GM18867 (cell line): ENCODE measurements at regions not wholly inside any gene's neighbourhood (a gene's known extent, or its start where the extent isn't known, plus 50 kb on each side); places are given as distances from the start of the nearest gene placed in this dataset.

Source experiments
- ATAC-seq: cut with Tn5 transposase; IDR thresholded peaks from one replicate; pipeline ENCODE4 v1.9.1; 2021; ENCODE audit warnings: mild to moderate bottlenecking, moderate library complexity; ENCODE audit not compliant: unreplicated experiment

DNA sequence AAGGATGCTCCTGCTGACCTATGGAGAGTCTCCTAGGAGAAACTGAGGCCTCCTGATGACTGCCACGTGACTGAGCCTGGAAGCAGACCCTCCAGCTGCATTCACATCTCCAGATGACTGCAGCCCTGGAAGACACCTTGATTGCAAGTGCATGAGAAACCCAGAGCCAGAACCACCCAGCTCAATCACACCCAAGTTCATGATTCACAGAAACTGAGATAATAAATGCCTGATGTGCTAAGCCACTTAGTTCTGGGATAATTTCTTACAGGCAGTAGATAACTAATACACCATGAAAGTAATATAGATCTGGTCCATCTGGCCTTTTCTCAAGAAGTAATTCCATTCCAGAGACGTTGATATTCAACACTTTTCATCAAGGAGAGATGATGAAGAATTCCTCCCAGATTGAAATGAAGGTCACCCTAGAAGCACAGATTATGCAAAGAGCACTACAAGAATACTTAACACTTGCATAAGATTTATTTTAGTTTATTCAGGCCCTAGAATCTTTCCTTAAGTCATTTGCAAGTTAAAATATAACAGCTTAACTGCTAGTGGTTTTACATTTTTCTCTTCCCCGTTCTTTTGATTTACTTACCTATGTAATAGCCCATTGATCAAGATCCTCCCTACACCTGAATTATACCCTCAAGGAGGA is 208.2 kb upstream of the INHBA start:
- no peak for ATAC-seq

DNA sequence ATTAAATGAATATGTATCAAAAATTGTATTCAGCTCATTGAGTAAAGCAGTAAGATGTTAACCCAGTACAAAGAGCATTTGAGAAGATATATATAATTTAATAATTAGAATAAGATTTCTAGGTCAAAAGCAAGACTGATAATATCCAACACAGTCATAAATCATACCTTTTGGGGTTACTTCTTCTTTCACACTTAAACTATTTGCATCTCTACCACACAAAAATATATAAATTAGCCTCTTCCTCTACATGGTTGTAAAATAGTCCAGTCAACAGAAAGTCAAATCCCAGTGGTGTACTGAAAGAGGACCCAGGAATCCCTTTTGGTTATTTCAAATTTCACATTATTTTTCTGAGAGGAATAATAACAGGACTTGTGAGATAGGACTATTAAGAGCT is 204.6 kb upstream of the INHBA start:
- ATAC-seq = peak; percentile 75

DNA sequence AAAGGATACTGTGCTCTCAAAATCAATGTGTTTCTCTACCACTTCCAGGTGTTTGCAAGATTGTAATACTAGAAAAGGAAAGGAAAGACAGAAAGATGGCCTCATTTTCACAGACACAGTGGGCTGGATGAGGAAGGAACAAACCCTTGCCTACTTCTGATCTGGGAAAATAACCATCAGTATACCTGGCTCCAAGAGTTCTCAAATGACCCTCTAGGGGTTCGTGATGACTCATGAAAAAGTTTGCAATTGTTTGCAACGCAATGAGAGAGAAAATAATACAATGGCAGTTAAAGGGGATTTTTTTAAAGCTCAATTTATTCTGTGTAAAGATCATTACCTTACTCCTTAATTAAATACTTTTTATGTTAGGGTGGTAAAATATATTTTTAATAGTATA is 197.6 kb upstream of the INHBA start:
- ATAC-seq = no peak

DNA sequence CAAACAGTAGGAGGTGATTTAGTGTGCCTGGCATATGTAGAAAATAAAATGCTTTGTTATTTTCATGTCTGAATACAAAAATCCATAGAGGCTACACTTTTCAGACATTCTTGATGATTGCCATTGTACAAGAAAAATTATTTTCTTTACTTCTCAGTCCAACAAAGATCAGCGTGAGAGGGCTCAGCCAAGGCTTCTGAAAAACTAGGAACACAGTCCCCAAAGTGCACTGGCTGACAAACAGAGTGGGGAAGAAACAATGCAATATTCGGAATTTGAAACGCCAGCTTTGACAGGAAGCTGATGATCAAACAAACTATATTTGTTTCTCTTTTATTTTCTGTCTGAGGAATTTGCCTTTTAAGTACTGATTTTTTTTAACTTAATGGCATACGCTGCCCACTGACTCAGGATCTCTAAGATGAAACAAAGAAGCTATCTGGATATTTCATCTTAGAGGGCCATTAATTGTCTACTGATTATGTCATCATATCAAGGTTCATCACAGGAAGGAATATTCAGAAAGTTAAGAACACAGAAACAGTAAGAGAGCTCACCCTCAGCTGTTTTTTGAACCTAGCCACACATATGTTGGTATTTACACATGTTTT is 197.0 kb upstream of the INHBA start:
- no peak for ATAC-seq

DNA sequence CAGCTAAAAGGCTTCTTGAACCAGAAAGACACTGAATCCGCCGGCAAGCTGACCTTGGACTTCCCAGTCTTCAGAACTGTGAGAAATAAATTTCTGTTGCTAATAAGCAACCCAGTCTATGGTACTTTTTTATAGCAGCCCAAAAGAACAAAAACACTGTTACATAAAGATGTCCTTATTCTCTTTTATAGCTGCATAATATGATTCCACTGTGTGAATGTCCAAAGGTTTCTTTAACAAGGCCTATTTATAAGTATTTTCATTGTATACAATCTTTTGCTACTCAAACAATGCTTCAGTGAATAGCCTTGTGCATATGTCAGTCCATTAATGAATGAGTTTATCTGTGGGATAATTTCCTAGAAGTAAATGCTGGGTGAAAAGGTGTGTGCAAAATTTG is 190.8 kb upstream of the INHBA start:
- no peak for ATAC-seq

DNA sequence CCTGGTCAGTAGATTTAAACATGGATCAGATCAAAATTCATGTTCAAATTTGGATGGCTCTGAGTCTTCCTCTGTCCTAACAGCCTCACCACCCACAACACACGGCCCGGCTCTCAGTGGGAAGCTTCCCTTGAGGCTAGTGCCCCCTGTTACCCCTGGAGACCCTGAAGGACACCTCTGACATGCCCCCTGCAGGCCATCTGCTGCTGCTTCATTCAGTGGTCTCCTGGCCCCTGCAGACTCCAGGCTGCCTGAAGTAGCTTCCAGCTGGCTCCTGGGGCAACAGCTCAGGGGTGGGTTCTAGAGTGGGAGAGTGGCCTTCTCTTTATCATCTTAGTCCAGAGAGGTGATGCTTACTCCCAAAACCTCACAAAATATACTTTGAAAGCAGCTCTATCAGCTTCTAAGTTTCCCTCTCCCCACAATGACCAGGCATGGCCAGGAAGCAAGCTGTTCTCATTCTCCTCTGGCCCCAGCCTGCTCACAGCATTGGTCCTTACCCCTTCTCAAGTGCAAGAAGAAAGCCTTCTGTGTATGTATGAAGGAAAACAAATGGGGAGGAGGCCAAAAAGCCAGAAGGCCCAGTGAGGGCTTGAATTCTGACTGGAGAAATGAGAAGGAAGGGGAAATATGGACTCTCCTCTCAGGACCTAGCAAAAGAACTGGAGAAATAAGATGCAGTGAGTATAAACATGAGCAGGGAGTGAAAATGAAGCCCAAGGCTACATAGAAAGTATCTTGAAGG is 189.6 kb upstream of the INHBA start:
- no peak for ATAC-seq

DNA sequence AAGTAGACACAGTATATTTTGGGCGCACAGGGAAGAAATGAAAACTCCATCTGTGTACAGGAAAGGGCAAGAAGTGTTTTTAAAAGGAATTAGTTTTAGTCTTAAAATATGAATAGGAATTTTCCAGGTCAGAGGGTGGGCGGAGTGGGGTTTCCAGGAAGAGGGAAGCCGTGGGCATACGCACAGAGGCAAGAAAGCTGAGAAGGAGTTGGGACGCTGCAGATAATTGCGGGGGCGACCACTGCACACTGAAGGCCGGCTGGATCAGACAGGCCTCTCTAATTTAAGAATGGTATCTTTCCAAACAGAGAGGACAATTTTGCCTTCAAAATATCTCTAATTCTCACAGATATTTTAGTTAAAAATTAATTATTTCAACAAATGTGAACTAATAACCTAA is 189.1 kb upstream of the INHBA start:
- ATAC-seq = no peak

DNA sequence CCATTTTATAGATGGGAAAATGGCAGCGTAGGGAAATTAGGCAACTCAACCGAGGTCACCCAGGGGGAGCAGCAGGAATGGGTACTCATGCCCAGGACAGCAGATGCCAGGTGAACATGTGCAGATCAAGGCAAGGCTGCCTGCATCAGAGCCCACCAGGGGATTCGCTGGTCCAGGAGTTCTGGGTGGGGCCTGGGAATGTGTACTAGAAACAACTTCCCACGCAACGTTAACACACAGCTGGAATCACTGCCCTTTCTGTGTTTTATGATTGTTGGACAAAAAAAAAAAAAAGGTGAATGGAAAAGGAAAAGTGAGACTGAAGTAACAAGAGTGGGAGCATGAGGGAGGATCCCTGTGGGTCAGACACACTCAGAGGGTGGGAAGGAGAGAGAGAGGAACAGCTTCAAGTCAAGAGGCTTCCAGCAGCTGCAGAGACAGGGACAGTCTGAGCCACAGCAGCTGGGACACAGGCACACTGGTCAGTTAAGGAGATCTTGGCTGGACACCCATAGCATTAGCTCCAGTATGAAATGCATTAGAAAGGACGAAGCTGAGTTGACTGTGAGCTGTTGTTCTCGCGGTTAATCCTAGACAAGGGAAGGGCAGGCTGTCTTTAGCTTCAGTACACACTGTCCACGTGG is 187.9 kb upstream of the INHBA start:
- ATAC-seq = no peak

DNA sequence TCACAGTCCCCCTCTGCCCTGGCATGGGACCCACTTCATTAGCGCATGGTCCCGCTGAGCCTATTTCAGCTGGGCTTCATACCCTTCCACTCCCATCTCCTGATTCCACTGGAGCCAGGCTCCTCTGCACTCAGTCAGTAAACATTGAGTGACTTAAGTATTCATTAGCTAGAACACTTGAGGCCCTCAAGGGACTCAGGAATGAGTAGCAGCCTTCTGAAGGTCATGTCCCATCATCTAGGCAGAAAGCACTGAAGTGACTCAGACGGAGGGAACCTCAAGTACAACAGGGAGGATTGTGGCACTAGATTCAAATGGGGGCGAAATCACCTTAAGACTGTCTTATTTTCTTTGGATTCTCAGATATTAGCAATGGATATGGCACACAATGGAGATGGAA is 186.6 kb upstream of the INHBA start:
- no peak for ATAC-seq

DNA sequence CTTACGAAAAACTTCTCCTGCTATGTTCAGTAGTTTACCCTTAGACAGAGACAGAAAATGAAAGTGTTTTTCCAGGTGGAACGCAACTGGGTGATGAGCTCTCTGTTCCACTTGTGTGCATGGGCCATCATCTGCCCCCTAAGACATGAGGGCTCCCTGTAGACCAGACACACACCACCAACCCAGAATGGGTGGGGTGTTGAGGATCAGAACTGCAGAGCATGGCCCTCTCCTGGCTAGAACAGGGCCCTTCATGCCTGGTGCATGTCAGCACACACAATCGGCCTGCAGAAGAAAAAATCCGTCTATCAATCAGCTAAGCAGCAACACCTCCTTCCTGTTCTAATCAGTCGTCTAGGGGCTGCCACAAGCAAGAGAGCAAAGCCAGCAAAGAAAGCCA is 186.2 kb upstream of the INHBA start:
- no peak for ATAC-seq

DNA sequence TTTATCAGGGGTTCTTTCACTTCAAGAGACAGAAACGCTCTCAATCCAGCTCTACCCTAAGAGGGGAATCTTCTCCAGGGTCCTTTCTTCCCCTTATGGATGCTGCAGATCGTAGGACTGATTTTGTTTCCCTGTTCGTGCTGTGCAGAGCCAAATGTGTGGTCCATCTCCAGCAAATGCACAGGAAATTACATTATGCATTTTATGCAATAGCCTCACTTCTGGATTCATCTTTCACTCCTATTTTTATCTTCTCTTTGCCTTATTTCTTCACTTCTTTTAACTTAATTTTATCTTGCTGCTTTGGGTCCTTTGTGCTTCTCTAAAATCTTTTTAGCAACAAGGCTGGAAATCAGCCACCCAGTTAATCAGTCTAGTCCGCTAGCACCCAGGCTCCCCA is 184.5 kb upstream of the INHBA start:
- ATAC-seq = no peak

DNA sequence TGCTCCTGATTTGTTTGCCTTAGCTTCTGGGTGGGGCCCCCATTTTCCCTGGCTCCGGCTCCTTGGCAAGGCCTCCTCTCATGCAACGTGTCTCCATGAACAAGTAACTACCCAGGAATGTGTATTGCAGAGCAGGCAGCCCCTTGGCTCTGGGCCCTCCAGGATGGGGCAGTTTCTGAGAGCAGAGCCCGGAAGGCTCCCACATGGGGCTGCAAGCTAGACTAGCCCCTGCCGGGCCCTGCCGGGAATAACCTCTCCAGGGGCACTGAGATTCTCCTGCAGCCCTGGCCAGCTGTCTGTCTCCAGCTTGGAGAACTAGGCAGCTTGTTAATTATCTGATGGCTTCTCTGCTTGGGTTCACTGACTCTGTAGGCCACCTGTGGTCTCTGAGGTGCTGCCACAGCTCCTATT is 184.0 kb upstream of the INHBA start:
- no peak for ATAC-seq

DNA sequence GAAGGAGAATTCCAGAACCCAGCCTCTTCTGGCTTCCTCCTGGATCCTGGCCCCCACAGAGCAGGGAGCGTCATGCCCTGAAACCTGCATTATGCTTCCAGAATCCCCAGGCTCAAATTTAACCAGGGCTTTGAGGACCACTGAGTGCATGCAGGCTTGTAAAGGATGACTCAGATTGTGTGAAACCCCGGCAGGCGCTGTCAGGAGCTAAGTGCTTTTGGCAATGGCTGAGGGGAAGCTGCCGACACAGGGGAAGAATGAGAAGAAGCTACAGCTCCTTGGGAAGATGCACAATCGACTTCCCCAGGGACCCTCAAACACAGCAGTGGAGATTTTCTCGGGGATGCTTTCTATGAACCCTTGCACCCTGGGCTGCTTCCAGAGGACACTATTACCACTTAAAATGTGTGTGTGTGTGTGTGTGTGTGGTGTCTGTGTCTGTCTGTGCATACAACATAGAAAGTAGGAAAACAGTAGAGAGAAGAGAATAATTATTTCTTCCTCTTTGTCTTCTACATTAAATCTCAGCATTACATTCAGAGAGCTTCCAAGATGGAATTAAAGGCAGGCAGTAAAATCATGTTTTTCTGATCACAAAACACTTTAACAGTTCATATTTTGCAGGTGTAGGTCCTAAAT is 183.5 kb upstream of the INHBA start:
- ATAC-seq = no peak

DNA sequence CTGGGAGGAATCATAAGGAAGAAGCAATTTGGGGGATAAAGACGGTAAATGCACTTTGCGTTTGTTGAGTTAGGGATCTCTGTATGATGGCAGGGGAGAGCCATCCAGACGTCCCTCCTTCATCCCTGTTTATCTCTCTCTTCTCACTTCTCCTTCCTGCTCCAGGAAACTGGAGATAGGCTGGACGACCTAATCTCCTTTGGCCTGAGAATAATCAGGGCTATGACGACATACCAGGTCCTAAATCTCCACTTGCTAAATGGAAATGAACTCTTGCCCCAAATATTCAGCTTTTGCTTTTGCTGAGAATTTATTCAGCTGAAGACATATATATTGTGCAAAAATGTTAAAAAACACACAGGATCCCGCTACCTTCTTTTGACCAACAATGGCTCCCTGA is 182.9 kb upstream of the INHBA start:
- no peak for ATAC-seq

DNA sequence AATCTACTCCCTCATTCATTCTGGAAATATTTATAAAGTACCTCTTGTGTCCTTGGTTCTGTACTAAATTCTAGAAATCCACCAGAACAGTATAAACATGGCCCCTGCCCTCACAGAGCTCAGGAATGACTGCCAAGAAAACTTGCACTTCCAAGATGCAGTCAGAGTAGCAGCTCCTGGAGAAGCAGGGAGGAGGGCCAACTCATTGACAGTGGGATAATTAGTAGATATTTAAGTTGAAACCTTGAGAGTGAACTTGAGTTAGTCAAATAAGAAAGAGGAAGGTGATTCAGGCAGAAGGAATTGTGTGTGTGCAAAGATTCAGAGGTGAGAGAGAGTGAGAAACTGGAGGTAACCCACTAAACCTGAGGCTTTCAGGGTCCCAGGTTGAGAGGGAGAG is 182.2 kb upstream of the INHBA start:
- ATAC-seq = no peak

DNA sequence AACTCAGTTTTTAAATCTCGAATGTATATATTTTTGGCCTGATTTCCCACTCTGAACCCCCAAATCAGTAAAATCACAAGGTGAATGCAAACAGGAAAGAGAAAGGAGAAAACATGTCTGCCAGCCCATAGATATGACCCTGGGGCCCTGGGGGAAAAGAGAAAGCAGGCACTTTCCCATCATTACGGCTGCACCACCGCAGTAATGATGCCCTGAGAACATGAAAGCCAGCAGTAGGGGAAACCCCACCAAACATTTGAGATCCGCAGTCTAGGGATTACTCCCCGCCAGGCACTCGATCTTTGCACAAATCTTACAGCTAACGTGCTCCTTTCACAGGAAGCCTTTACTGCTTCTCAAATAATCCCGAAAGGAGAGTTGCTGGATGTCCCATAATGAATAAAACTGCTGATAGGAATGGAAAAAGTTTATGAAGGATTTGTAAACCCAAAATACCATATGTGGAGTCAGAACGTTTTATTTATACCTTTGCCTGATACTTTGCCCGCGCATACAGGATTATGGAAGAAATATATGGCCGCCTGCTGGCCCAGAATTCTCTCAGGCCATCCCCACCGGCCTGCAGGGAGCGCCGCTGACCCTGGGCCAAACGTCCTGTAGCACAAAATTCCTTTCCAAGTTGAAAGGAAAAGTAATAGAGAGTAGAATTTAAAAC is 180.0 kb upstream of the INHBA start:
- ATAC-seq = peak; percentile 35

DNA sequence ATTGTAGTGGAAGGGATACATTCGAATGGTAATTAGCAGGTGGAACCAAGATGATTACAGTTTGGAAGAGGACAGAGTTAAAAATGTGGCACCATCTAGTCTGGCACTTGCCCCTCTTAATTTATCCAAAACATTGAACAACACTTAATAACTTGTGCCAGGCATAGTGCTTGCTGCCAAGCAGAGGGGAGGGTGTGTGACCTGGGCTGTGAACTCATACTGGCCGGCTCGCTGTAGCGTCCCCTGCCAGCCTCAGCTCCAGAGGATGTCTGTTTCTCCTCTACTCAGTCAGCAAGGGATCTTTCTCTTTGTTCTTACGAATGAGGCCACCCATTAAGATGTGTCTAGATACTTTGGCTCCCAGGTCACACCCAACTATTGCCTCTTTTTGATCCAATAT is 179.4 kb upstream of the INHBA start:
- peak; percentile 13 for ATAC-seq

DNA sequence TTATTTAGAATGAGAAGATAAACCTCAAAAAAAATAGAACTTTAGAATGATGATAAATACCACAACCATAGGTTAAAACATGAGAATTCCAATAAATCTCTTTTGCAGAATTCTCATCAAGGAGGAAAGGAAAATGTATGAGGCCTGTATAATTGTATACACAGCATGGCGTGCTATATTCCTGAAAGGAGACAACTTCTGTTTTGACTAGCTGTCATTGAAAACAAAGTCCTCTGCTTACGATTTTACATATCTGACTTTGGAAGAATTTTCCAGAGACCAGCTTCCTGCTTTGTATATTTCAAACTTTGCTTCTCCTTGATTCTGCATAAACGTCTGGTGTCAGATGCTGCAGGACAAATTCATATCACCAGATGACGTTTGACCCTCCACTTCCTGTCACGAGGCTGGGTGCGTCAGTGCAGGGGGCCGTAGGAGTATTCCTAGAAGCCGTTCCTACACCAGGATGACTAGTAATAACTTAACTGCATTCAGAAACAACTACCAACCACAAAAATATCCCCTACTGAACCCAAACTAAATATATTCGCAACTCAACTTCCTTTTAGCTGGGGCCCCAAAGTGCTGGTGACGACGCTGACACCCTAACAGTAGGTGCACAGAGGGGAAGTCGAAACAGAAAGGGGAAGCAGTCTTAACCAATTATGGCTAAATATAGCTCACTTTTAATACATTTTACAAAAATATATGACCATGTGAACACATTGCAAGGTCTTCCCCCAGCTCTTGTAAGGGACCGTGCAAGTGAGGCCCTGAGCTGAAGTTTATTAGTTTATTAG is 178.6 kb upstream of the INHBA start:
- peak; percentile 95 for ATAC-seq

DNA sequence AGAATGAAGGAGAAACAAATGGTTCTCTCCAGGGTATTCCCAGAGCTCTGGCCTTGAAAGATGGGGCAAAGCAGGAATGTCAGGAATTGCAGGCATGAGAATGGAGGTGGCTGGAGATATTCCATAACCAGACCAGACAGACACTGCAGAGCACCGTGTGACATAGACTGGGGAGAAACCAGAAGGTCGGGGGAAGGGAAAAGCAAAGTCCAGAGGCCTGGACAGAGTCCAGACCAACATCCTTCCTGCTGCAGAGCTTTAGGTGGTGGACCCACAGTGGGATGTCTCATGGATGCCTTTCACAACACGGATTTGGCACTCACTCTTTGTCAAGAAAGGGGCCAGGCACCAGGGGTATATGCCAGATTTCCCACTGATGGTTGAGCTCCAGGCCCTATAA is 177.2 kb upstream of the INHBA start:
- no peak for ATAC-seq

DNA sequence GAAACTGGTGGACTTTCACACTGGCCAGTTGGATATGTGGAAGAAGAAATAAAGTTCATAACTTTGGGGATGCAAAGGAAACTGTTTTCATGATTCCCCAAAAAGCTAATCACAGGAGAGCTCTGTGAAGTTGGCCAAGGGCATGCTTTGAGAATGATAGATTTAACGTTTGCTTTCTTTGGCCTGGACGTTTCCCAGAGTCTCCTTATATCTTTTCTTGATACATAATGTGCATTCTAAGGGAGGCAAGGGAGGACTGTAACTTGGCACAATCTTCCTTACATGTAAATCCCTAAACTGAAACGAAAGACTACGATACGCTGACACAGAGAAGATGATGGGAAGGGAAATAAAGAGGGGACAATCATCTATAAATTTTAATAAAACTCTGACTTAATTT is 176.5 kb upstream of the INHBA start:
- no peak for ATAC-seq
